RWPE1 (cell line): ENCODE measurements at regions not wholly inside any gene's neighbourhood (a gene's known extent, or its start where the extent isn't known, plus 50 kb on each side); places are given as distances from the start of the nearest gene placed in this dataset.

ENCODE experiments used
- CTCF ChIA-PET: fragments of 350-600 bp; sonication (Branson Sonifier 250); formaldehyde crosslinking; extraction: SDS; loops from one replicate; lab custom pipeline; 2021; lab: Yijun Ruan, JAX
- POLR2A ChIA-PET: fragments of 400-600 bp; formaldehyde crosslinking; extraction: SDS; loops from one replicate; lab custom pipeline; 2020; ENCODE audit warnings: antibody characterized with exemption; ENCODE audit not compliant: low non-redundant PET; lab: Yijun Ruan, JAX
- DNase-seq: peaks from one replicate; pipeline ENCODE4 v3.0.0; 2012; ENCODE audit warnings: low spot score
- H3K27ac ChIP-seq: fragments of 450-650 bp; 2 replicates; pipeline ENCODE4 v1.5.1; 2017
- TF ChIP-seq, protein P1 (sequence below): fragments of 450-650 bp; conservative IDR thresholded peaks from 2 replicates; pipeline ENCODE4 v1.5.1; 2017; ENCODE audit warnings: low read depth, mild to moderate bottlenecking

DNA sequence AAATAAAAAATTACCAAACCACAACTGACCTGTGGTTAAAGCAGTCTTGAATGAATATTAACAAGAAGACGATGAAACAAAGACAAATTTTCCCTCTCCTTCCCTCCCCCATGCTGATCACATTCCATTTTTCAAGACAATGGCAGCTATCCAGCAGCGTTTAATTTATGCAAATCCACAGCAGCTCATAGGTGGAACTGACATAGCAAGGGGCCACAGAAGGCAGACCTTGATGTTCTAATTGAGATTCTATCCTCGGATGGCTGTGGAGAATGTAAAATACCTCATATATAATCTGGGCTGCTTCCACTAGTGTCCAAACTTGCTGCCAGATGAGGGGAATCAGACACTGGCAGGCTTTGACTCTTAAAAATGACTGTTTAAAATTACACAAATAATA lies 211.5 kb downstream of the CHRDL1 start:
- no peak overlapping the region for H3K27ac ChIP-seq
- no peak for DNase-seq
- ChIA-PET CTCF (interaction anchor here (0.5 kb wide), 1 partner anchor 105 kb away, joined by 3 read pairs; no protein-coding TSS in a partner anchor), POLR2A (no interaction called here)
- TF ChIP-seq, protein P1, sequence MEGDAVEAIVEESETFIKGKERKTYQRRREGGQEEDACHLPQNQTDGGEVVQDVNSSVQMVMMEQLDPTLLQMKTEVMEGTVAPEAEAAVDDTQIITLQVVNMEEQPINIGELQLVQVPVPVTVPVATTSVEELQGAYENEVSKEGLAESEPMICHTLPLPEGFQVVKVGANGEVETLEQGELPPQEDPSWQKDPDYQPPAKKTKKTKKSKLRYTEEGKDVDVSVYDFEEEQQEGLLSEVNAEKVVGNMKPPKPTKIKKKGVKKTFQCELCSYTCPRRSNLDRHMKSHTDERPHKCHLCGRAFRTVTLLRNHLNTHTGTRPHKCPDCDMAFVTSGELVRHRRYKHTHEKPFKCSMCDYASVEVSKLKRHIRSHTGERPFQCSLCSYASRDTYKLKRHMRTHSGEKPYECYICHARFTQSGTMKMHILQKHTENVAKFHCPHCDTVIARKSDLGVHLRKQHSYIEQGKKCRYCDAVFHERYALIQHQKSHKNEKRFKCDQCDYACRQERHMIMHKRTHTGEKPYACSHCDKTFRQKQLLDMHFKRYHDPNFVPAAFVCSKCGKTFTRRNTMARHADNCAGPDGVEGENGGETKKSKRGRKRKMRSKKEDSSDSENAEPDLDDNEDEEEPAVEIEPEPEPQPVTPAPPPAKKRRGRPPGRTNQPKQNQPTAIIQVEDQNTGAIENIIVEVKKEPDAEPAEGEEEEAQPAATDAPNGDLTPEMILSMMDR, result no peak

DNA sequence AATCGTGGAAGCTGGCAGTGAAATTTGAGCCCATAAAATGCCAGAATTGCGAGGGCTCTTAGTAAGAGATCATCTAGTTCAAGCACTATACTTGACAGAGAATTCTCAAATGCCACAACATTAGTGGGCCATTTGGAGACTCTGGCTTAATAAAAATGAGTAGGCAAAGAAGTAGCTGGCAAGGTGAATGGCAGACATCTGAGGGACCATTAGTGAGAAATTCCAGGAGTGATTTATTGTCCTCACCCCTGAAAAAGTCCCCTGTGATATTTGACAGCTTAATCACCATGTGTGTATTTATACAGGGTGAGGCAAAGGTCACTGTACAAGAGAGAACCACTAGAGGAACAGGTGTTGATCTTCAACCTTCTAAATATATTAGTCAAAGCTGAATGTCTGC lies 207.5 kb downstream of the CHRDL1 start:
- no peak overlapping the region for H3K27ac ChIP-seq
- ChIA-PET POLR2A (no interaction called here), CTCF (no interaction called here)
- TF ChIP-seq, protein P1, result no peak
- DNase-seq, result no peak

DNA sequence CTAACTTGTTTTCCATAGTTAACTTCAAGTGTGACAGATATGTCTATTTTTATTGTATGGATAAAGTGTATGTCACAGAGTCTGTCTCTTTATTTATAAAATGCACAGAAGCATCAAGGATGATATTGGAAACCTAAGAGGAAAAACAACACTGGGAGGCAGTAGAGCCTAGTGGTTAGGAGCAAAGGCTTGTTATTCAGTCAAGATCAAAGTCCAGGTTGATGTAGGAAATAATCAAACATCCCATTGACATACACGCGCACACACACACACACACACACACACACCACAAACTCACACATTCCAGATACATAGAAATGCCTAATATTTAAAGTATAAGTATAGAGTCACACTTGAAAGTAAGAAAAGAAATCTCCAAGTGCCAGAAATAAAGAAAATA lies 206.8 kb downstream of the CHRDL1 start:
- ChIA-PET CTCF (interaction anchor here (0.5 kb wide), 1 partner anchor 630 kb away, joined by 3 read pairs; no protein-coding TSS in a partner anchor), POLR2A (no interaction called here)
- no peak for DNase-seq
- no peak overlapping the region for H3K27ac ChIP-seq
- TF ChIP-seq, protein P1, result no peak

DNA sequence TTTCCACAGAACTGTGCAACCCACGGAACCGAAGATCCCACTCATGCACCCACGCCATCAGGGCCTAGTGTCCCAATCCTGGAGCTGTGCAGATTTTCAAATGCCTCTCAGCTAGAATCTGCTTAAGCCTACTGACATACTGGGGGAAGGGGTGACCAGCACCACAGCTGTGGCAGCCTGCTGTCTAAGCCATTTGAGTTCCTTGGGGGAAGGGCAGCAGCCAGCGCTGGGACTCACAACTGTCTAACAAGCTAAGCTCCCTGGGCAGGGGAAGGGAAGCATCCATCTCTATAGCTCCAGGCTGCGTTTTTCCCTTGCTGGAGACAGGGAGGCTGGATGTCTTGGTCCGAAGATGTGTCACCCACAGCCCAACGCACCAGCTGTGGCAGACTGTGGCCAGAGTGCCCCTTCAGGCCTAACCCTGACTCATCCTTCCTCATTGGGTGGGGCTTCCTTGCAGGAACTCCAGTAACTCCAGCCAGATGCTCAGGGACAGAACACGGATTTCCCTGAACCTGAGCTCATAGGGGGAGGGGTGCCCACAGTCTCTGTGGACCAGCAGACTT lies 194.8 kb downstream of the CHRDL1 start:
- DNase-seq, result no peak
- no peak overlapping the region for H3K27ac ChIP-seq
- CTCF ChIA-PET, result no interaction called here
- POLR2A ChIA-PET, result no interaction called here
- TF ChIP-seq, protein P1, result no peak

DNA sequence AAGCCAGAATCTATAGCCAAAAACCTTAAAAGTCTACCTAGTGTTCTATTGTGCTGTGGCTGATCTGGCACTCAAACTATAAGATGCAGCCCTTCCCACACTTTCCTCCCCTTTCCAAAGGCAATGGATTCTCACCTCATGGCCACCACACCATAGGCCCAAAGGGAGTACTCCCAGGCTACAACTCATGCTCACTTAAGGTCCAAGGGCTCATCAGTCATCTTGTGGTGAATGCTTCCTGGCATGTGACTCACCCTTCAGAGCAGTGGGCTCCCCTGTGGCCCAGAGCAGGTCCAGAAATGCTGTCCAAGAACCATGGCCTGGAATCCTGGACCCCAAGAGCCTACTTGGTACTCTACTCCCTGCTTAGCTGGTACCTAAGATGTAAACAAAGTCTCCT lies 181.0 kb downstream of the CHRDL1 start:
- CTCF ChIA-PET, result no interaction called here
- POLR2A ChIA-PET, result no interaction called here
- DNase-seq, result no peak

More for the DNA sequence above, 181.0 kb downstream of the CHRDL1 start:
- no peak overlapping the region for H3K27ac ChIP-seq
- TF ChIP-seq, protein P1, result no peak
